Pancreas (tissue), 10 donors: ENCODE measurements at regions not wholly inside any gene's neighbourhood (a gene's known extent, or its start where the extent isn't known, plus 50 kb on each side); places are given as distances from the start of the nearest gene placed in this dataset.
A peak's percentile ranks its signal among the peaks of the same experiment; 100 is the strongest.
"Not testable (repeated sequence)": the region's sequence is repeated elsewhere in the genome, so short reads cannot be mapped to it uniquely, and the experiment has no call there.

ENCODE experiments used
- ATAC-seq, 4 donors: fragments of 200-7000 bp; cut with Tn5 transposase; one replicate each; pipeline versions ENCODE4 v1.8.0 to v1.9.1; 2020; ENCODE audit warnings: mild to moderate bottlenecking in 4 of 4, moderate library complexity in 4 of 4
- DNase-seq, 6 donors: peaks; one replicate each; pipeline ENCODE4 v3.0.0-alpha.2; 2020
- FAIRE-seq: peaks from 2 replicates; lab custom pipeline; 2012; peaks lifted over from hg19 to GRCh38; lab: Jason Lieb, UNC
- H3K27ac ChIP-seq, 4 donors: fragments of 200-600 bp; sonication (generic); 1 replicate in 3 of 4; 2 replicates in 1 of 4; pipeline versions ENCODE4 v1.5.0 to v1.8.0; 2020
- H3K27me3 ChIP-seq, 4 donors: fragments of 200-600 bp; one replicate each; pipeline ENCODE4 v1.8.0; 2021
- H3K36me3 ChIP-seq, 3 donors: fragments of 200-600 bp; sonication (generic) in 1 of 3; one replicate each; pipeline versions ENCODE4 v1.5.0 to v1.8.0; 2020 to 2021
- H3K4me1 ChIP-seq, 3 donors: fragments of 200-600 bp; one replicate each; pipeline ENCODE4 v1.8.0; 2021
- H3K4me3 ChIP-seq, 4 donors: fragments of 200-600 bp; sonication (generic) in 2 of 4; one replicate each; pipeline versions ENCODE4 v1.5.0 to v1.8.0; 2020 to 2021
- H3K9me3 ChIP-seq, 4 donors: fragments of 200-600 bp; one replicate each; pipeline ENCODE4 v1.8.0; 2021
- CTCF ChIP-seq, 4 donors: fragments of 200-600 bp; sonication (generic) in 3 of 4; IDR thresholded peaks; one replicate each; pipeline versions ENCODE4 v1.5.0 to v1.8.0; 2021; ENCODE audit warnings: antibody characterized with exemption in 4 of 4
- WGBS, 2 donors: extraction: QIAGEN DNeasy Blood & Tissue Kit; methylation state at CpG; one replicate each; pipeline ENCODE4 v1.1.7; 2013; 5-methylcytosine and 5-hydroxymethylcytosine counted together
- intact Hi-C, 3 donors: fragments of 100-400 bp; cut with DNase I; formaldehyde crosslinking; loops; one replicate each; pipeline versions ENCODE4 v1.11.1 to v1.14.2; 2022
- donor health status: healthy with polysubstance abuse.
- donor health status: DM: no; HTN: no; CAD: no; lungs with moderate emphysema.
- donor health status: DM: no; HTN: no; CAD: no.
- donor health status: control.
- donor health status: control.
- donor health status: Bipolar disorder and iron deficiency.
- donor health status: DM: yes; HTN: yes; CAD: no.
- donor health status: DM: no; HTN: no; CAD: no.
- donor health status: DM: no; HTN: no; CAD: no.
- donor health status: DM: yes; HTN: yes; CAD: no.

- DNase-seq: no peak
- H3K4me3 ChIP-seq: no peak overlapping the region
- H3K27ac ChIP-seq: no peak overlapping the region
- no peak for TF ChIP-seq CTCF (IDR thresholded peaks at IDR 0.05)
- FAIRE-seq: no peak
- WGBS, 2 donors: 96 to 100% methylated on average over 2 of the region's 2 CpGs
- intact Hi-C loops: no loop called here
- H3K9me3 ChIP-seq: no peaks in the 10 kb centered on the region
- no peak for ATAC-seq
- H3K36me3 ChIP-seq: no peaks in the 10 kb centered on the region
- H3K4me1 ChIP-seq: no peaks in the 10 kb centered on the region
- no peaks in the 10 kb centered on the region for H3K27me3 ChIP-seq
Measured at GRCh38 chr2:168328421-168328820, 81.0 kb upstream of the STK39 start.

- FAIRE-seq: no peak
- intact Hi-C loops: no loop called here
- no peaks in the 10 kb centered on the region for H3K27me3 ChIP-seq
- no peak overlapping the region for H3K4me3 ChIP-seq
- no peak for DNase-seq
- ATAC-seq: no peak
- no peaks in the 10 kb centered on the region for H3K36me3 ChIP-seq
- no peaks in the 10 kb centered on the region for H3K4me1 ChIP-seq
- no peak for TF ChIP-seq CTCF (IDR thresholded peaks at IDR 0.05)
- H3K9me3 ChIP-seq: no peaks in the 10 kb centered on the region
- H3K27ac ChIP-seq: no peak overlapping the region
Measured at GRCh38 chr2:168330624-168331423, 83.4 kb upstream of the STK39 start.

GRCh38 chr2:168335254-168335653 is 87.9 kb upstream of the STK39 start:
- H3K4me1 ChIP-seq: peaks cover 8 to 15% (median 11%) of the 10 kb centered on the region in 3 donors
- FAIRE-seq, H3K27ac ChIP-seq, ATAC-seq, H3K27me3 ChIP-seq, H3K9me3 ChIP-seq, DNase-seq, H3K36me3 ChIP-seq, H3K4me3 ChIP-seq: not testable (repeated sequence)
- WGBS, 2 donors: 88 to 94% methylated on average over 8 of the region's 8 CpGs
- intact Hi-C loops: loop anchor here in 1 of 3 donors (5.0 kb wide), 1 partner anchor 198 kb away; no protein-coding TSS in a partner anchor

- Histone ChIP-seq H3K27me3 (no peaks in the 10 kb centered on the region), H3K4me3 (no peak overlapping the region), H3K9me3 (no peaks in the 10 kb centered on the region), H3K4me1 (peaks cover 8 to 15% (median 11%) of the 10 kb centered on the region in 3 donors), H3K27ac (no peak overlapping the region), H3K36me3 (no peaks in the 10 kb centered on the region)
- TF ChIP-seq CTCF (IDR thresholded peaks at IDR 0.05): peak in 3 of 4 donors; percentile 27 to 49 (median 35)
- ATAC-seq (peak; percentile 90 to 97 (median 94)), DNase-seq (peak; percentile 70 to 82 (median 78)), FAIRE-seq (no peak)
- 38 to 42% methylated on average over 6 of the region's 6 CpGs for WGBS, 2 donors
- intact Hi-C loops: loop anchor here in 1 of 3 donors (5.0 kb wide), 1 partner anchor 200 kb away; no protein-coding TSS in a partner anchor
Measured at GRCh38 chr2:168336786-168337388, 89.5 kb upstream of the STK39 start.

- 35 to 37% methylated on average over 3 of the region's 3 CpGs for WGBS, 2 donors
- intact Hi-C loops: loop anchor here in 1 of 3 donors (5.0 kb wide), 1 partner anchor 201 kb away; no protein-coding TSS in a partner anchor
- FAIRE-seq: no peak
- H3K27me3 ChIP-seq: no peaks in the 10 kb centered on the region
- H3K9me3 ChIP-seq: no peaks in the 10 kb centered on the region
- H3K4me1 ChIP-seq: peaks cover 8 to 15% (median 11%) of the 10 kb centered on the region in 3 donors
- H3K36me3 ChIP-seq: no peaks in the 10 kb centered on the region
- peak; percentile 4 to 22 (median 20) for ATAC-seq
- no peak overlapping the region for H3K4me3 ChIP-seq
- DNase-seq: no peak
- peak overlapping the region in 3 of 4 donors; percentile 7 to 55 (median 48) for H3K27ac ChIP-seq
- TF ChIP-seq CTCF (IDR thresholded peaks at IDR 0.05): no peak
Measured at GRCh38 chr2:168338292-168338691, 90.9 kb upstream of the STK39 start.
